ENCODE measurements at regions not wholly inside any gene's neighbourhood (a gene's known extent, or its start where the extent isn't known, plus 50 kb on each side); places are given as distances from the start of the nearest gene placed in this dataset.
"Not testable (repeated sequence)": the region's sequence is repeated elsewhere in the genome, so short reads cannot be mapped to it uniquely, and the experiment has no call there.

- no peak for DNase-seq
Observed at GRCh38 chr3:191869738-191870415, 408.9 kb downstream of the PYDC2 start.

- no peak for DNase-seq
Observed at GRCh38 chr3:191873736-191874135, 412.8 kb downstream of the PYDC2 start.

GRCh38 chr3:191882289-191882688 is 421.3 kb downstream of the PYDC2 start:
- peak in 2 of 3 donors; percentile 8 to 53 for DNase-seq

- no peak for DNase-seq
Observed at GRCh38 chr3:191884132-191884531, 423.2 kb downstream of the PYDC2 start.

- DNase-seq, result peak in 1 of 3 donors; percentile 15
Observed at GRCh38 chr3:191889106-191889505, 428.1 kb downstream of the PYDC2 start.

GRCh38 chr3:191889756-191890155 is 428.8 kb downstream of the PYDC2 start:
- peak; percentile 34 to 46 (median 36) for DNase-seq

GRCh38 chr3:191894406-191894805 is 433.4 kb downstream of the PYDC2 start:
- peak in 1 of 3 donors; percentile 18 for DNase-seq

GRCh38 chr3:191901741-191902140 is 440.8 kb downstream of the PYDC2 start:
- no peak for DNase-seq

GRCh38 chr3:191912616-191913204 is 451.7 kb downstream of the PYDC2 start:
- DNase-seq, result no peak

GRCh38 chr3:191915712-191916111 is 454.7 kb downstream of the PYDC2 start:
- DNase-seq, result peak; percentile 64 to 79 (median 76)

- peak in 1 of 3 donors; percentile 53 for DNase-seq
Observed at GRCh38 chr3:191919491-191920026, 458.6 kb downstream of the PYDC2 start.

- no peak for DNase-seq
Observed at GRCh38 chr3:191922570-191922969, 461.6 kb downstream of the PYDC2 start.

- DNase-seq, result not testable (repeated sequence)
Observed at GRCh38 chr3:191927183-191927817, 466.3 kb downstream of the PYDC2 start.

GRCh38 chr3:191927998-191928397 is 467.0 kb downstream of the PYDC2 start:
- DNase-seq, result not testable (repeated sequence)

- no peak for DNase-seq
Observed at GRCh38 chr3:191944835-191945234, 483.9 kb downstream of the PYDC2 start.

- no peak for DNase-seq
Observed at GRCh38 chr3:191952186-191952585, 491.2 kb downstream of the PYDC2 start.

- no peak for DNase-seq
Observed at GRCh38 chr3:191952609-191953008, 491.6 kb downstream of the PYDC2 start.

GRCh38 chr3:191958980-191959671 is 498.2 kb downstream of the PYDC2 start:
- no peak for DNase-seq

- peak in 2 of 3 donors; percentile 2 to 8 for DNase-seq
Observed at GRCh38 chr3:191959876-191960413, 499.0 kb downstream of the PYDC2 start.

- no peak for DNase-seq
Observed at GRCh38 chr3:191961022-191961421, 500.1 kb downstream of the PYDC2 start.

GRCh38 chr3:191961529-191961928 is 500.6 kb downstream of the PYDC2 start:
- no peak for DNase-seq

GRCh38 chr3:191962324-191962723 is 501.4 kb downstream of the PYDC2 start:
- DNase-seq, result no peak

Data from muscle of back (tissue), 3 donors.